GM04504 (cell line): ENCODE measurements at regions not wholly inside any gene's neighbourhood (a gene's known extent, or its start where the extent isn't known, plus 50 kb on each side); places are given as distances from the start of the nearest gene placed in this dataset.
A peak's percentile ranks its signal among the peaks of the same experiment; 100 is the strongest.
"Not testable (repeated sequence)": the region's sequence is repeated elsewhere in the genome, so short reads cannot be mapped to it uniquely, and the experiment has no call there.

ENCODE experiments used
- DNase-seq: peaks from one replicate; pipeline ENCODE4 v3.0.0-alpha.2; 2012; ENCODE audit warnings: low read depth

DNA sequence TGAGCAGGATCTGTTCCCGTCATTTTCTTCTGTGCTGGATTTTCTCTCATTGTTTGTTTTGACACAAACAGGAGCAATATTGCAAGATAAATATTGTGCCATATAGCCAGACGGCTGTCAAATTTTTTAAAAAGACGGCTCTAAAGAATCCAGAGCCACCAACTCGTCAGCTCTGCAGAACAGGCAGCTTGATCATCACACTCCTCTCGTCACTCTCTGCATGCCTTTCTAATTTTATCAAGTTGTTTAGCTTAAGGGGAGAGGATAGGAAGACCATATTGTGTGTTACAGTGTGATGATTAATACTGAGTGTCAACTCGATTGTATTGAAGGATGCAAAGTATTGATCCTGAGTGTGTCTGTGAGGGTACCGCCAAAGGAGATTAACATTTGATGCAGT lies 562.8 kb downstream of the GALC start:
- no peak for DNase-seq

DNA sequence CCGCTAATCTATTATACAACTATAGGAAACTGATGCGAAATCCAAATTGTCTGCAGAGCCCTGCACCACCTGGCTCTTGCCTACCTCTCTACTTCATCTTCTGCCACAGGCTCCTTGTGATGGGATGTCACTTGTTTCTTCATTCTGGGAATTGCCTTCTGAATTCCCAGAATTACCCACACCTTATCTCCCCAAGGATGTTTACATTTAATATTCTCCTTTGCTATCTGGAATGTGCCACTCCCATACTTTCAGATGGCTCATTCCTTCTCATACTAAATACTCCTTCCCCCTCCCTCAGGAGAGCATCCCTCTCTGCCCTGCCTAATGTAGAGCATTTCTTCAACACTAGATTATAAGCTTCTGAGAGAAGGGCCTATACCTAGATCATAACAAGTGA lies 573.1 kb downstream of the GALC start:
- DNase-seq = no peak

DNA sequence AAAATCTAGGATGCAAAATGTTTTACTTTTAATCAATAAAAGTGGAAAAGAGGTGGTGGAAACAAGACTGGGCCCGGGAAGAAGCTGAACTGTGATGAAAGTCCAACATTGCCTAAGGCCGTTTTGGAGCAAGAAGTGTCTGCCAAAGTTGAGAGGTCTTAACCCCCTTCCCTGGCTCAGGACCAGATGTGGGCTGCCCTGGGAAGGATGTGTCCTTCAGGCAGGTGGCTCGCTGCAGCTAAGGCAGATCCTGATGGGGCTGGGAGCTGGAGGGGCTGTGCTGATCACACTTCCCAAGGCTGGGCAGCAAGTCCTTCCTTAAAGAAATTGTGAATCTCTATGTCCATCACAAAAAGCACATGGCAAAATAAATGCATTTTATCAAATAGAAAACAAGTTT lies 581.6 kb downstream of the GALC start:
- DNase-seq = no peak

DNA sequence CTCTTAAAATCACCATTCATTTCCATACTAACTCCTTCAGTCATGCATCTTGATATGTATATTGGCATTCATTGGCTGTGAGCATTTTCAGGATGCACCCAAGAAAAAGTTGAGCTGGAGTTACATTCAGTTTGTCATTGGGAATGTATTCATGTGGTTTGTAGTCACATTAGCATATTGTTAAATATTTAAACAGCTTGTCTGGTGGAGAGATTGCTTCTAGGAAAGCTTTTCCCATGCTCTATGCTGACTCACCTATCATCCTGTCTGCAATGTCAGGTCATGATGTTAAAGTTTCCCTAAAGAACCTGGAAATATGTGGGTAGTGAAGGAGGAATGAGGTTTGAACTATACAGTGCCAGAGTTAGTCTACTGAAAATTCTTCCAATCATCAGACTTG lies 583.6 kb downstream of the GALC start:
- DNase-seq = no peak

DNA sequence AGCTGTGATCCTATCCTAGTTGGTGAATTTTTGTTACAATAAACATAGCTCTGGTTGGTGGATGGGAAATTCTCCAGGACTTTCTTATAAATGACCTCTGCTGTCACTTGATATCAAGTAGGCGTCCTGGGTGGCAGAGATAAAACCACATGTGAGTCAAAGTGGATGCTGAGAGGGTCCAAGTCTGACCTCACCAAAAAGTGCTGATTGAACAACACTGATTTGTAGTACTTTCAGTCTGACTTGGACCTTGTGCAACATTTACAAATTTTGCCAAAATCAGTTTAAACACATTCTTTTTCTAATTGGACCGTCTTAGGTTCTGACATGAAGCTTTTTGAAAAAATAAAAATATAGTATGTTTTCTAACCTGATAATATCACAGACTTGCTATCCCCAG lies 585.6 kb downstream of the GALC start:
- no peak for DNase-seq

DNA sequence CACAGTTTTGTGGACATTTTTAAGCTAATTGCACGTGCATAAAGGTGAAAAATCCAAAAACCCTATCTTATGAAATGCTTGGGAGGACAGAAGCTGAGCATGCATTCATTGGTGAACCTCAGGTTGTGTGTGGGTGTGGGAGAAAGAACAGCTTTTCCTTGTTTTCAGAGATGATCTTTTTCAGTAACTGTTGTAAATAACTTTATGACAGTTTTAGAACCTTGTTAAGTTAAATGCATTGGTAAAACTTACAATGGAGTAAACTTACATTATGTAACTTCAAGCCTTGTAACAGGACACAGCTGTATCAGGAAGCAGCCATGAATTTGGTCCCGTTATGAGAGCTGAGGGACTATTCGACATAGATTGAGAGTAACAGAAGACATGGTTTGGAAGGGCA lies 587.4 kb downstream of the GALC start:
- DNase-seq = no peak

DNA sequence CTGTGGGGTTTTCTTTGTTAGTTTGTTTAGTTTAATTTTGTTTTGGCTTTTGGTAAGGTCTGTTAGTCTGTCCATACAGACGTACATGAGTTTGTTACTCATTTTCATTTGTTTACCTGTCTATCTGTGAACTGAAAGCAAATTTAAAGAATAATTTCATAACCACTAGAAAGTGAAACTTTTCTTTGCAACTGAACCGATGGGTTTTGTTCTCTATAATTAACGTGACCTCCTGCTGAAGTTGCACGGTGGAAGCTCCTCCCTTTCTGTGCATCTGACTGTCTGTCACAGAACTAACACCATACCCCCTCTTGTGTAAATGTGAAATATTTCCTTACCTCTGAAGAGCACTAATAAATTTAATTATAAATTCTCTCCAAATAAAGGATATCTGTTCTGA lies 595.5 kb downstream of the GALC start:
- no peak for DNase-seq

DNA sequence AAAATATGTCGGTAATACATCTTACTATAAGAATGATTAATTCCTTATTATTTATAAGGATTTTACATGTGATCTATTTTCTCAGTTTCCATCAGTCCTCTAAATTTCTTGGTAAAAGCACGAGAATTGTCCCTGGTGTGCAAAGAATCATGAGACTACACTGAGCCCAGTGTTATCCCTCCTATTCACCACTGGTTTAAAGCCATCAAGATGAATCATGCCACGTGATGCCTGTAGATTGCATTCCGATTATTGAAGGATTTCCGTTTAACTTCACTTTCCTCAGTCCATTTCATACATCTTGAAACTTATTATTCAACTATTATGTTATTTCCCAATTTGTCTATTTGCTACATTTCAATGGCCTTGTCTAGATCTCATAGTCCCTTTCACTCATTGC lies 601.9 kb downstream of the GALC start:
- no peak for DNase-seq

DNA sequence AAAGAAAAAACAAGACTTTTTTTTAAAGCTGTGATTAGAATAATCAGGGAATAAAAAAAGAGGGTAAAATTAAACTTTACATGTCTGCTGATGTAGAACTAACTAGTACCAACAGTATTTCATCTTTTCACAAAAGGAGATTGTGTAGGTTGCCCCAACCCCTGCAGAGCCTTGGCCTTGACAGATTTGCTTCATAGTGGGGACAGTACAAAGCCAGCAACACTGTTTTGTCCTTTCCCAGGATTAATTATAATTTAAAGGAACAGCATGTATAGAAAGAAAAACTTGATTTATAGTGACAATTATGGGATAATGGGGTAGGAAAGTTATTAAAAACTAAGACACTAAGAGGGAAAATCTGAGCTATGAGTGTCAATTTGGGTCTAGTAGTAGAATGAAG lies 604.0 kb downstream of the GALC start:
- DNase-seq = no peak

DNA sequence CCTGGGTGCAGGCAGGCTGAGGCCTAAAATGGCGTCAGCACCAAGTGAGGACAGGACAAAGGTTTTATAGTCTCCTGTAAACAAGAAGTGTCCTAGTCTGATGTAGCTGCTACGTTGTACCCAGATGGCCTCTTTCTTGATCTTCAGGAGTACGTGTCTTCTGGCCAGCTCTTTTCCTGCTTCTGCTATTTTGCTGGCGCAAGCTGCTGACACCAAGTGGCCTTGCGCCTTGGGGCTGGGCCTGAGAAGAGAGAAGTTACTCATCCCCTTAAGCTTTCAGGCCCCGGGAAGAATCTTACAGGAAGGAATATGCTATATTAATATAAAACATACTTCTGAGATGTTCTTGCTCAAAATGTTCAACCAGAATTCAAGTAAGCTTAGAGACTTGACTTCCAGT lies 605.2 kb downstream of the GALC start:
- no peak for DNase-seq

DNA sequence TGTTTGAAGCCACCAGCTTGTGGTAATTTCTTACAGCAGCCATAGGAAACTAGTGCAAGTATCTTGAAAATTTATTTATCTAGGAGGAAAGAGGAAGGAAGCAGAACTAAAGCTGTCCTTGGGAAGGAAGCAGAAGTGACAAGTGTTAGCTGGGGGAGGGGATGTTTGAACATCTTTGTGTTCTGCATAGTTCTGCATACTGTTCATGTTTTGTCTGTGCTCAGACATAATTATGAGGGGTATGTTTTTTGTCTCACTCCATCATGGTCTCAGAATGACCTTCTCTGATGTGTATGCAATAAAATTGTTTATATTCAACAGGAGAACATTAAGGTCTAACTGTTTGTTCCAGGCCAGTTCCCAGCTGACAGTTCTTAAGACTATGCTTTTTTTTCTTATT lies 606.5 kb downstream of the GALC start:
- no peak for DNase-seq

DNA sequence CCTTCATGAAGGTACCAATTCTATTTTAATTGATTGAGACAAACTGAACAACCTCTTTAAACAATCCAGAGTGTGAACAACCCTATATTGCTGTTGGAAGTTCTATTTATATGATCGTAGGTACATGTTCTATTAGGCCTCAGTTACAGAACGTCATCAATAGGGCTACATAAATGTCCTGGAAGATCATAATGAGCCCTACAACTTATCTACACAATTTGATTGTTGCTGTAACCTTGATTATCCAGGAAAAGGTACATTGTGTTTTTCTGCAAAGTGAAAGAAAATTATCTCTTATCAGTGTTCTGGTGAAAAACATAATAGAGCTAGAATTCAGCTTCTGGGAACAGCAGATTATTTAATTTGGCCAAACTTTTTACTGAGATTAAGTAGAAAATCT lies 612.9 kb downstream of the GALC start:
- no peak for DNase-seq

DNA sequence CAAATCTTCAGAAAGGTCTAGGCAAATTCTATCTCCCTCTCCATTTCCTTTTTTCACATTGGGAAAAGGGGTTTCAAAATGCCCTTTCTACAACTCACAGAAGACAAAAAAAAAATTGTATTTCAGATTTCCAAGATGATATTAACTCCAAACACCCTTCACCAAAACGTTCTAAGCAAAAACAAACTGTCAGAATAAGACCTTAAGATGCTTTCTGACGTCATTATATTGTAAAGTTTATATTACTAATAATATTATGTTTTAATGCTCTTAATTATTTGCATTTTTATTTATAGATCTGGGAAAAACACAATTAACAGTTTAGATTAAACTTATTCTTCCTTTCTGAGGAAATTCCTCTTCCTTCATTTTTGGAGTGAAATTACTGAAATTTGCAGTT lies 624.2 kb downstream of the GALC start:
- no peak for DNase-seq

DNA sequence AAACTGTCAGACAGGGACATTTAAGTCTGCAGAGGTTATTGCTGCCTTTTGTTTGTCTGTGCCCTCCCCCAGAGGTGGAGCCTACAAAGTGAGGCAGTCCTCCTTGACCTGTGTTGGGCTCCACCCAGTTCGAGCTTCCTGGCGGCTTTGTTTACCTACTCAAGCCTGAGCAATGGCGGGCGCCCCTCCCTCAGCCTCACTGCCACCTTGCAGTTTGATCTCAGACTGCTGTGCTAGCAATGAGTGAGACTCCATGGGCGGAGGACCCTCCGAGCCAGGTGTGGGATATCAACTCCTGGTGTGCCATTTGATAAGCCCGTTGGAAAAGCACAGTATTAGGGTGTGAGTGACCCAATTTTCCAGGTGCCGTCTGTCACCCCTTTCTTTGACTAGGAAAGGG lies 632.7 kb downstream of the GALC start:
- DNase-seq = not testable (repeated sequence)

DNA sequence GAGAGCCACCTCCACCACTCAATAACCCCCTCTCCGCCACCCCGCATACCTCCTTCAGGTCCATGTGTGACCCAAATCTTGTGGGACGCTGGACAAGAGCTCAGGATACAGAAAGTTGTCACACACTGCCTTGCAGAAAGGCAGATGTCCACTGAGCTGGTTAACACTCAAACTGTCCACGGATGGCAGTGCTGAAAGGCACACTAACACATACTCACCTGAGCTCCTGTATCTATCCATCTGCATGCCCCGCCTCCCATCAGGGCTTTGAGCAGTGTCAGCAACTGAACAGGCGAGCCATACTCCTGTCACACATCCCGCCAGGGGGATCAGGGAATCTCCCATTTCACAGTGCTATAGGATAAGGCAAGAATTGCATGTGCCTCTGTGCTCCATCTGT lies 642.0 kb downstream of the GALC start:
- no peak for DNase-seq

DNA sequence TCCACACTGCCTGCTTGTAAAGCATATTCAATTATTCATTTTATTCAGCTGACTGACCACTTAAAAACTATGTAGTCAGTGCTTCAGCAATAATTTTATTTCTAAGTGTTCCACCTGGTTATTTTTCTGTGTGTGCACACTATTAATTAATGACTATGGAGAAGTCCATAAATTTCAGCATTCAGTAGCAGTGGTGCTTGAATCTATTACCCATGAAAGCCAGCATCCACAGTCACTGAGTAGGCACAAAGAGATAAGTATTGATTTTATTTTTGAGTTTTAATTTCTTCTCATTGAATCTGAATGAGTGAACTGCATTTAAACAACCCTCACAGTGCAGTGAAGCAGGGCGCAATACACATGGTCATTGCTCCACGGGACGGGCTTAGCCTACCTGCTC lies 643.1 kb downstream of the GALC start:
- no peak for DNase-seq

DNA sequence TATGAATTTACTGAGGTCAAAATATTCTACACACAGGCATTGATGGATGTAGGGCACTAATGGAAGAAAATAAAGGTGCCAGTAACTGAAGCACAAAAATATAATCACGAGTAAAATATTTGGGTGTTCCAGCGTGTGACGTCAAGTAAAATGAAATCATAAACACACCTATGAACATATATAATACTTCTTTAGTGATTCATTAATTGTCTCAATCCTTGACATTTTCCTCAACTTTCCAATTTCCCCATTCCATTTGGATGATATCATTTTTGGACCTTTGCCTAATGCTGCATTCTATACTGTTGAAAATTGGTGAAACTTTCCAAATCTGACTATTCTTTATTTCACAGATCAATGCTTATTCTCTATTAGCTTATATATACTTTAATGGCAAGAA lies 649.3 kb downstream of the GALC start:
- DNase-seq = no peak

DNA sequence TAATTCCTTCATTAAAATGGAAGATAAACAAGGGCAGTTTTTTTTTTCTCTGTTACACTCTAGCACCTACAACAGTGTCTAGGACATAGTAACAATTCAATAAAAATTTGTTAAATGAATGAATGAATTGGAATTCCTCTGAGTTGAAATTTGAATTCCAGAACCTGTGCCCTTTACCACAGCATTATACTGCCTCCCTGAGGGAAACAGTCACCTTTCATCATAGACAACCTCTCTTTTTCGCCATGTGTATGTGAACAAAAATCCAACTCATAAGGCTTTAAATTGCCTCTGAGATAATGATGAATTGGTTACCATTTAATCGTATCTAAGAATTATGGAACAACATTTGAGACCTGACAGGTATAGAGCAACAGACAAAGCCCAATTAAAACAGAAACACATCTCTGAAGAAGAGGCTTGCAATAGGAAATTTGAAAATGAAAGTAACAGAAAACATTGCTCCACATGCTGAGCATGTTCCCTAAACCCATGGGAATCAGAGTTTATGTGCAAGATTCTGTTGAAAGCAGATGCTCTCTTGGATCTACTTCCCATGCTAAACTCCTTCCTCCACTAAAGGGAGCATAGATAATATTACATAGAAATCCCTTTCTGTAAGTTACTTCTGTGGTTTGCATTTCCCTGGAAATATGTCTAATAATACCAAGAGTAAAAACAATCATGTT lies 657.8 kb downstream of the GALC start:
- DNase-seq = no peak

DNA sequence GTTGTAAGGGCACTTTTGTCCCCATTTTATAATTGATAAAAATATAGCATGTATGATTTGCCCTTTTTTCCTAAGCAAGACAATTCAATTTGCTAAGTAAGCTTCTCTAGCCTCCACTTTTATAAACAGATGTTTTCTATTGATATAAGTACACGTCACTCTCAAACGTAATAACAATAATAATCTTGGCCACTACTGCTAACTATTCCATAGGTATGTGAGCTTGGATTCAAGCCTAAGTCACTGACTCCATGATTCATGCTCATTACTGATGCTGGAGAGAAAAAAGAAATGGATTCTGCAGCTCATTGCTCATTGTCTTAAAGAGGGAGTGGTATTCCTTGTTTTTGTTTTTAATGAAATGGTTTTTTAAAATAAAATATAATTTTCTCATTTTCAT lies 661.0 kb downstream of the GALC start:
- DNase-seq = peak; percentile 25

DNA sequence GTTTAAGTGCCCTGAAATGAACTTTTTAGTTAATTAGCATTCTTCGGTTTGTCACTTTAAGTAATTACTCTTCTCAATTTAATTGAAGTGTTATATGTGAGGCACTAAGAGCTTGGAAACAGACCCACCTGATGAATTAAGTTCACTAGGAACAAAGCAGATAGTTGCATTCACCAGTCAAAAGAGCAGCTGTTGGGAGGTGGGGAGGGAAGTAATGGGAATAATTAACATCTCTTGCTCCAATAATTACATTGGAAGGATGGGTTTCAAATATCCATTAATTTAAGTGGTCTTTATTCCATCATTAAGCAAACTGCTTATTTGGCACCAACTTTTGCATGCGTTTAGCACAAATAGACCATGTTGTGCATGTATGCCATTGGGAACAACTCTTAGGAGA lies 667.2 kb downstream of the GALC start:
- no peak for DNase-seq

DNA sequence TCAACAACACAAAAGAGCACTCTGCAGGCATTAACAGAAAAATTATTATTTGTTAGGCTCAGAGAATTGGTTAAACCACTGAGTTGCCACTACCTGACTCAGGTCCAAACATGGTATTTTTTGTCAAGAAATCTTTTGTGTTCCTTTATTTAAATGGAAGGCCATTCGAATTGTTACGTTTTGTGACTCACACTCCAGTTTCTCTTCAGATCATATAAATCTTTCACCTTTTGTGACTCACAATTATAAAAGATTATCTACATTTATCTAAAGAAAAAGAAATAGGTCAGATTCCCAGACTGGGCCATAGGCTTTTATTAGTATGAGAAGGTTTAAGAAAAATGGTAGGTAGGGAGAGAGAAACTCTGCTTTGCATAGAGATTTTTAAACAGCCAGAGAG lies 669.8 kb downstream of the GALC start:
- no peak for DNase-seq

DNA sequence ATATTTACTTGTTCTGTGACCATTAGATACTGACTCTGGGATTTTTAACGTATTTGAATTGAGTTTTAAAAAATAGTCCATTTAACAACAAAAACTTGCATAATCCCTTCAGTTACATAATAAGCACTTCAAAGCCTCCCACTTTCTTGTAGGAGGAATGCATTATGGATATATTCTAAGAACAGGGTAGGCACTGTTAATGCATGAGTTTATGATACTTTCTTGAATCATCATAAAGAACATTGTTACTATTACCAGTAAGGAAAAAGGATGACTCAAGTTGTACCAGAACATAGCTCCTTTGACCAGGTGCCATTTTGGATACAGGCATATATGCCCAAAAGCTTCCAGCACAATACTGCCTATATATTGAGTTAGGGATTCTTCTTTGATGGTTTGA lies 671.4 kb downstream of the GALC start:
- no peak for DNase-seq

DNA sequence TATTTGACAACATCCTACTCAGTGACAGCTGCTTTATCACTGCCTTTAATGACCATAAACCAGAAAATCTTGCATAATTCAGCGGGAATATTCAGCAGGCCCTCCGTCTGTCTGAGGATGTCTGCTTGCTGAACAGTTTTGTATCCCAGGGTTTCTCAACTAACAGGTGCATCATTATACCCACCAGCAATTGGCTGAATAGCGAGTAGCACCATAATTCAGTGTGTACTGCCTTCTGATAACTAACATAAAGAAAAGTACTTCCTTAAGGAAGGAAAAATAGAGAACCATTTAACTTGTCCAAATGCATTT lies 680.1 kb downstream of the GALC start:
- no peak for DNase-seq

DNA sequence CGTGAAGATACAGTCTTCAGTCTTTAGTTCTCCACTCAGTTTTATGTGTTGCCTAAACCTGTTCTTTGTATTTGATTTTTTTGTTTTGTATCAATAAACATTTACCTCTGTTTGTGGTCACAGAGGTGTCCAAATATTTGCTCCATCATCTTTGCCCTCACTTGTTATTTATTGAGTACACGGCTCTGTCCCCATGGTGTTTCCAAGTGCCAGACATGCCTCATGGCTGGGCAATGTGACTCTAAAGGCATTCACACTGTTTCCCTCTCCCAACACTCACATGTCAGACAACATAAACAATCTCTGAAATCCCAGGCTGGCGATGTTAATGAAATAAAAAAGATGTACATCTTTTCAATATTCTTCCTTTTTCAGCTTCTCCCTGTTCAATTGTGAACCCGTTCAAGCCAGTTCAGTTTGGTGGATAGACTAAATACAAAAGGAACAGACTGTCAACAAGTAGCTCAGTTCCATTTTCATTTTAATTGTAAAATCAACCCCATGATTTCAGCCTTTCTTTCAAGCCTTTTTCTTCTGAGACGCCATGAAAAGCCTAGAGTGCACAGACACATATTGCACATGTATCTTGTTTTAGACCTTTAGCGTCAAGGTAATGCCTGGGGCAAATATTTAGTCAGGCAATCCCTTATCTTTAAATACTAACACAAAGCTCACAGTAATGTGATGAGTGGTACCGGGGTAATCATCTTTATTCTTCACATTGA lies 680.7 kb downstream of the GALC start:
- DNase-seq = no peak
